DND-41 (cell line): ENCODE measurements at regions not wholly inside any gene's neighbourhood (a gene's known extent, or its start where the extent isn't known, plus 50 kb on each side); places are given as distances from the start of the nearest gene placed in this dataset.

Experiments
- CTCF ChIP-seq: IDR thresholded peaks from 2 replicates; pipeline ENCODE4 v1.5.1; 2012; ENCODE audit warnings: borderline replicate concordance, low read length, moderate library complexity, mild to moderate bottlenecking; ENCODE audit not compliant: poor library complexity, severe bottlenecking; ENCODE audit errors: extremely low read depth
- EZH2 ChIP-seq: IDR thresholded peaks from 3 replicates; pipeline ENCODE4 v1.6.1; 2012; ENCODE audit warnings: borderline replicate concordance, low read depth, mild to moderate bottlenecking, moderate library complexity, low read length, inconsistent platforms; ENCODE audit not compliant: severe bottlenecking

- no peak for TF ChIP-seq EZH2
- no peak for TF ChIP-seq CTCF
These were observed 111.3 kb upstream of the IGFBP3 start for GRCh38 chr7:46032353-46032752.
